GM10266 (cell line): ENCODE measurements at regions not wholly inside any gene's neighbourhood (a gene's known extent, or its start where the extent isn't known, plus 50 kb on each side); places are given as distances from the start of the nearest gene placed in this dataset.

Source experiments
- DNase-seq: peaks from one replicate; pipeline ENCODE4 v3.0.0; 2012; ENCODE audit errors: extremely low spot score
- TF ChIP-seq, protein P1 (sequence below): IDR thresholded peaks from 2 replicates; pipeline ENCODE4 v1.5.1; 2012; ENCODE audit warnings: mild to moderate bottlenecking, low read depth; ENCODE audit not compliant: control insufficient read depth, insufficient read depth; ENCODE audit errors: missing control alignments

DNA sequence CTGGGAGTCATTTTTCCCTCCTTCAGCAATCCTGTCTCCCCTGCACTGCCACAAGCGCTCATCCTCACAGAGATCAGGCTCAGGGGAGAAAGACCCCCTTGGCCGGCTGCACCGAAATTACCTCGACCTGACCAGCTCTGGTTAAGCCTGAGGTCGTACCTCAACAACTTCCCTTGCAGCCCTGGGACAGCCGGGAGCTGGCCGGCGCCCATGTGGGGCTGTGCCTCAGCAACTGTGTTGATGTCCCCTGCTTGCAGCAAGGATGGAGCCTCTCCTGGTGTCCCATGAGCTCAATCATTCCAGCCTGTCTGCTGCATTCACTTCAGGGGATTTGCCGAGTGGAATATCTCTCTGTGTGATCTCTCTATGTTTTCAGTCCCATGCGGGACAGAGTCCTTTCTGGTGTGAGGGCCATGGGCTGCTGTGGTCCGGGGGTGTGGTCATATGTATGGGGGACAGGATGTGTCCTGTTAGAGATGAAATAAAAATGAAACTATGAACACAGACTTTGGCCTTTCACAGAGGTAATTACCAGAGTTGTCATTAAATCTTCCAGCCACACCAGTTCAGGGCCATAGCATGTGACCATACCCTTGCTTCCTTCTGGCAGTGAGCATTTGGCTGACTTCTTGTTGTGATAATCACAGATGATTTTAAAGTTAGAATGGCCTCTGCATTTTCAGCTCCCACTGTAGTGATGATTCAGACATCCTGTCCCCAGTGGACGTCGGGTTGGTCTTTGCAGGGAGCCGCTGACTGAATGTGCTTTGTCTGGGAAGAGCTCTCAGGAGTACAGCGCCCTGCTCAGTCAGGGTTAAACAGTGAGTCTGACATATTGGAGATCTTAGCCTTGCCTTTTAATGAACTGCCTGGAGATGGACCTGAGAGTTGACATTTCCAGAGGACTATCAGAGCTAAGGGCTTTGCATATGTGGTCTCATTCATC is 405.9 kb downstream of the AACS start:
- DNase-seq = peak; percentile 20
- TF ChIP-seq, protein P1, sequence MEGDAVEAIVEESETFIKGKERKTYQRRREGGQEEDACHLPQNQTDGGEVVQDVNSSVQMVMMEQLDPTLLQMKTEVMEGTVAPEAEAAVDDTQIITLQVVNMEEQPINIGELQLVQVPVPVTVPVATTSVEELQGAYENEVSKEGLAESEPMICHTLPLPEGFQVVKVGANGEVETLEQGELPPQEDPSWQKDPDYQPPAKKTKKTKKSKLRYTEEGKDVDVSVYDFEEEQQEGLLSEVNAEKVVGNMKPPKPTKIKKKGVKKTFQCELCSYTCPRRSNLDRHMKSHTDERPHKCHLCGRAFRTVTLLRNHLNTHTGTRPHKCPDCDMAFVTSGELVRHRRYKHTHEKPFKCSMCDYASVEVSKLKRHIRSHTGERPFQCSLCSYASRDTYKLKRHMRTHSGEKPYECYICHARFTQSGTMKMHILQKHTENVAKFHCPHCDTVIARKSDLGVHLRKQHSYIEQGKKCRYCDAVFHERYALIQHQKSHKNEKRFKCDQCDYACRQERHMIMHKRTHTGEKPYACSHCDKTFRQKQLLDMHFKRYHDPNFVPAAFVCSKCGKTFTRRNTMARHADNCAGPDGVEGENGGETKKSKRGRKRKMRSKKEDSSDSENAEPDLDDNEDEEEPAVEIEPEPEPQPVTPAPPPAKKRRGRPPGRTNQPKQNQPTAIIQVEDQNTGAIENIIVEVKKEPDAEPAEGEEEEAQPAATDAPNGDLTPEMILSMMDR = no peak

DNA sequence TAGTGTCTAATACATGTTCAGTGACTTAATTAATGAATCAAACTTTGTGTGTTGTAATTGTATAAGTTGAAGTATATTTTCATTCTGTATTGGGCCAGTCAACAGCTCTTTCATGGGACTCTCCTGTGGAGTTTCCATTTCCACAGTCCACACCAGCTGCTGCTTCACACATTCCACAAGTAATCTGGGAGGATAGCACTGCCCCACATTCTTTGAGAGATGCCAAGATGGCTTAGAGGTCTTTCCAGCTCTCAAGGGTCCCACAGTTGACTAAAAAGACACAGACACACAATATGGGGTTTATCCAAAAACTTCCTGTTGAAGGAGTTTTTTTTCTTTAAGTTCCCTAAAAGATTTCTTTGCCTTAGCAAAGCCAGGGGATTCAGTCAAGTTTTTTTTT is 408.3 kb downstream of the AACS start:
- no peak for DNase-seq
- TF ChIP-seq, protein P1 = no peak

DNA sequence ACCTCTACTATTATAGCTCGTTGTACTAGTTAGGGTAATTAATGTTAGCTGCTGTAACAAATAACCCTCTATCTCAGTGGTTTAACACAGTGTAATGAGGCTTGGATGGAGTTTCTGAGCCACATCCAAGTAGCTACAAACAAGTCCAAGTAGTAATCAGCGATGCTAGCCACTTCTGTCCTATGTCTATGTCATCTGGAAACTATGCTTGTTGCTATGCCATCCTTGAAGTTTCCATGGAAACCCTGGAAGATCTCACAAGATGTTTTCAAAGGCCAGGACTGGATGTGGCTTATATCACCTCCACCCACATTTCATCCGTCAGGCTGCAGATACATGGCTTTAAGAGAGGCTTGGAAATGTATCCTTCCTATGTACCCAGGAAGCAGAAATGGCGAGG is 422.1 kb downstream of the AACS start:
- no peak for DNase-seq
- TF ChIP-seq, protein P1 = no peak

DNA sequence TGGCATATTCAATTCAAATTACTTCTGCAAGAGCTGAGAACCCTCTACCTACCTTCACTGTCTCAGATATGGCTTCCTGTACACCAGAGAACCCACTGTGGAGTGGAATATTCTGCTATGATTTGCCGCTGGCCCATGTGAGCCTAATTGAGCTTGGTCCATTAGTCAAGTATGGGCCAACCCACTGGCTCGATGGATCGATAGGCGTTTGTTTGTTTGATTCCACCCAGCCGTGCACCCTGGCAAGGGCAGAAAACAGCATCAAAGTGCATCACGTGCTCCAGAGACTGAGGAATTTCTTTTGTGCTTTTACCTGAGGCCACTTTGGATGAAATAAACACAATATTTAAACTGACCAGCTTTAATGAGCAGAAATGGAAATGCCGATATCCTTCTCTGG is 426.3 kb downstream of the AACS start:
- TF ChIP-seq, protein P1 = no peak
- DNase-seq = no peak

DNA sequence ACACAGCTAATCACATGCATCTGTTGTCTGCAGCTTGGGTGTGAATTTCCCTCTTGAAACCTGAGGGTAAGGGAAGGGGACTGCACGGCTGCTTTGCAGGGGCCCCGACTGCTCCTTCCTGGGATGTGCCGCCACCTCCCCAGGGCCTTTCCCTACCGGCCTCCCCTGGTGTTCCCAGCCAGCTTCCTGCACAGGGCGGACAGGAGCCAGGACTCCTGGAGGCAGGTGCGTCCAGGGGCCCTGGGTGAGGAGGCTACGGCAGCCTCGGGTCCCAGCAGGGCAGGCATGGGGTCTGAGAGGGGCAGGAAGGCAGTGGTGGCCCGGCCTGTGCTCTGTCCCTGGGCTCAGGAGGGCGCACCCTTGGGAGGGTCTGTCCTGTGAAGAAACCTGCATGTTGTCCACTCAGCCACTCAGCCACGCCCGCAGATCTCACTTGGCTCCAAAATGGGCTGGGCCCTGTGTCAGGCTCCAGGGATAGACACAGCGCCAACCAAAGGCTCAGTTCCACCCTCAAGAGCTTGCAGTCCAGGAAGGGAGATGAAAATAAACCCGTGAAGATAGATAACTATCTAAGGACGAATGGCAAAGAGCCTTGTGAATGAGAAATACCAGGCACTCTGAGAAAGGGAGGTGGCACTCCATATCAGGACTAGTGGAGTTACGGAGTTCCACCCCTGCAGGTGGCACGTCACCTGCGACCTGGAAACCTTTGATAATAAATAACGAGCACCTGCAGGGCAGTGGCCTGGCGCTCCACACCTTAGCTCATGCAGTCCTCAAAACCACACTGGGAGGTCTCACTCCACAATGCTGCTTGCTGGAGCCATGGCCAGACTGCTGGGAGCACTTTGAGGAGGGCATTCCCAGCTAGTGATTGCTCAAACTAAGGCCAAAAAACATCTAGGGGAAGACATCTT is 427.4 kb downstream of the AACS start:
- TF ChIP-seq, protein P1 = no peak
- no peak for DNase-seq

DNA sequence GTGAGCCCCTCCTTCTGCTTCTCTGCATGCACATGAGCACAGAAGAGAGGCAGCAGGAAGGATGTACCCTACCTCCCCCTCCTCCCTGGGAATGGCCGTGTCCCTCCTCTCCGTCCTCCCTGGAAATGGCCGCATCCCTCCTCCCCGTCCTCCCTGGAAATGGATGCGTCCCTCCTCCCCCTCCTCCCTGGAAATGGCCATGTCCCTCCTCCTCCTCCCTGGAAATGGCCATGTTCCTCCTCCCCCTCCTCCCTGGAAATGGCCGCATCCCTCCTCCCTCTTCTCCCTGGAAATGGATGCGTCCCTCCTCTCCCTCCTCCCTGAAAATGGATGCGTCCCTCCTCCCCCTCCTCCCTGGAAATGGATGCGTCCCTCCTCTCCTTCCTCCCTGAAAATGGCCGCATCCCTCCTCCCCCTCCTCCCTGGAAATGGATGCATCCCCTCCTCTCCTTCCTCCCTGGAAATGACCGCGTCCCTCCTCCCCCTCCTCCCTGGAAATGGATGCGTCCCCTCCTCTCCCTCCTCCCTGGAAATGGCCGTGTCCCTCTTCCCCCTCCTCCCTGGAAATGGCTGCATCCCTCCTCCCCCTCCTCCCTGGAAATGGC is 428.6 kb downstream of the AACS start:
- DNase-seq = no peak
- TF ChIP-seq, protein P1 = no peak
